UCSD-AML1 (cell line): ENCODE measurements at regions not wholly inside any gene's neighbourhood (a gene's known extent, or its start where the extent isn't known, plus 50 kb on each side); places are given as distances from the start of the nearest gene placed in this dataset.

Source experiments
- DNase-seq: peaks from one replicate; lab custom pipeline; 2025; ENCODE audit not compliant: unreplicated experiment; lab: John Stamatoyannopoulos, UW

DNA sequence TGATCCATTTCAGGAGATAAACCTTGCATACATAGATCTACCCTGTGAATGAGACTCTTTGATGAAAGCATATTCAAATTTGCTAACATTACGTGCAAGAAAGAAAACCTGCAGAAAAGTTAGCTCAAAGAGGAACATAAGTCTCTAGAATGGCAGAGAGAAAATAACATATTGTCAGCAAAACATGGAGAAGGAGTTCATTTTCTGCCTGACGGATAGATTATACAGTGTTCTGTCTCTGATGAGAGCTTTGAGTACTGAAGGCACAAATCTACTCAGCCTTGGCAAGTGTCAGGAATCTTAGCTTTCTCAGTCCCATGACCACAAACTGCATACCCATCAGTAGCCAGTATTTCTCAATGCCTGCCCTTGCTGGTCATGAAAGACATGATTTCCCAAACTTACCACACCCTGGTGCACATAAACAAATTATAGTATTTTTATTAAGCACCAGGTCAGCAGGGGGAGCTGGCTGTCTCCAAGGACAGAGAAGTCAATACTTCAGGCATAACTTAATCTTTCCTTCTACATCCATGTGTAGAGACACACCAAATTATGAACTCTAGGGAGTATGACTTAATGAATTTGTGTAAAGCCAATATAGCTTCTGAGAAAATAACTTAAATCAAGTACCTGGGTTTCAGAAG lies 401.2 kb upstream of the SOX11 start:
- DNase-seq: no peak

DNA sequence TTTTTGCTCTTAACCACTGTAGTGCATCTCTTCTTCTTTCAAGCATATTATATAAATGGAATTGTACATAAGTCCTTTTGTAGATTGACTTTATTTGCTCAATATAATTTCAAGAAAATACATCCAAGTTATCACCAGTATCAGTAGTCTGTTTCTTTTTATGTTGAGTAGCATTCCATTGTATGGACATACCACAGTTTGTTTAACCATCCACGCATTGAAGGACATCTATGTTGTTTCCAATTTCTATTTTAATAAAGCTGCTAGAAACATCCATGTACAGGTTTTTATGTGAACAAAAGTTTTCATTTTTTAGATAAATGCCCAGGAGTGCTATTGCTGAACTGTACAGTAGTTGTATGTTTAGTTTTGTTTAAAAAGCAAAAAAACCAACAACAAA lies 387.5 kb upstream of the SOX11 start:
- DNase-seq: no peak

DNA sequence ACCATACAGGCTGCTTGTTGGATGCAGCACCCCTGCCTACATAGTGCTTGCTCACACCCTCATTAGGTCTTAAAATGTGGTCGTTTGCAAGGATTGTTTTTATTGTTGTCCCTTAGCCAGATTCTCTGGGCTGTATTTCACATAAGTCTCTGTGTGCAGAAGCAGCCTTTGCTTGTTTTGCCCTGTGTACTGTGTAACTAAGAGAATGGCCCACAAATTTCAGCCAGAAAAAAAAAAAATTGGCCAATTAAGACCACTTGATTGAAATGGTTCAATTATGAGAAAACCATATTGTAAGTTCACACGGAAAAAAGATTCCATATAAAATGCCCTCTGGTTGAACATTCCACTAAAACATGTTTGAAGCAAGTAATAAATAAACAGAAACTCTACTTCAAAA lies 377.1 kb upstream of the SOX11 start:
- DNase-seq: no peak

DNA sequence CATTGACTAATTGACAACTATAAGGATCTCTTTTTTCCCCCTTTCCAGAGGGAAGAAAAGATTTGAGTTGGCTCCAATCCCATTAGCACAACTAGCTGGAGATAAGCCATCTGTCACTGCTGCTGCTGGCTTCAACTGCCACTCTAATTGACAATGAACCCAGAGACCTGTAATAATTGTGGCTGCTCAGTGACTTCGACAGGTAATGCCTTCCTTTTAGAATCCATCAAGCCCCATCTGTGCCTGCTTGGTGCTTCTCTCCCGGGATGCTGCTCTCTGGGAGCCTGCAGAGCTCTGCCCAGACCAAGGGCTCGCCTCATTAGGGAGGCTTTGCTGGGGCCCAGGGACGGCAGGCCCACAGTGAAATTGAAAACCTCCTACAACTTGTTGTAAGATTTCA lies 376.7 kb upstream of the SOX11 start:
- DNase-seq: no peak

DNA sequence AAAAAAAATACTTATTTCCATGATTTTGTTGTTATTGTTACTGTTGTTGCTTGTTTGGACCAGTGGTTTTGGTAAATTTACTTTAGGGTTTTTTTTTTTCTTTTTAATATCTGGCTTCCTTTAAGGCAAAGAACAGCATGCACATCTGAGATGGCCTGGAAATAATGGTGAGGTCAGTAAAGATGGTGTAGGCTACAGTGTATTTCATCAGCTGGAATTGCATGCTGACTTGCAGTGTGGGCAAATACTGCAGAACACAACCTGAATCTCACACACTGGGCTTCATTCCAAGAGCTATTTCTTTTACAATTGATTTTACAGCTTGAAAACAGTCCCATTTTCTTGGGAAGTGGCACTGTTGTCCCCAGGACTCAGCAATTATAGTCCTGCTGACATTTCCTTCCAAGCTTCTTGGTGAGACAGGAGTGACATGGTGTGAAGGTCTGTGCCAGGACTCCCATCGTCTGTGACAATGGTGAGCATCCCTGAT lies 376.1 kb upstream of the SOX11 start:
- no peak for DNase-seq

DNA sequence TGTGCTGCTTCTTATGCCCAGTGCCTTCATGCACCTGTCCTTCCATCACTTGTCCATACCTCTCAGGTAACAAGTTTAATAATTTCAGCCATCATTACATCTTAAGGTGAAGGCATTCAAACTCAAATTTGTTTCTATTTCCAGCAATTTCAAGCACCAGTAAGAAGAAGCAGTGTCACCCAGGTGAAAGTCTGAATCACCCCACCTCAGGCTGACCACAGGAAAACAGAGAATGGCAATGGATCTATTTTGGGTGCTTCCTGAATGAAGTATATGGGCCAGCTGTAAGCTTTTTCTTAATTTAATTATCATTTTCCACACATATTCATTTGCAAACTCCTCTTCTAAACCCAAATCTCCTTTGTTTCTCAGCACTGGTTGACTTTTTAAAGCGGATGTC lies 372.7 kb upstream of the SOX11 start:
- no peak for DNase-seq

DNA sequence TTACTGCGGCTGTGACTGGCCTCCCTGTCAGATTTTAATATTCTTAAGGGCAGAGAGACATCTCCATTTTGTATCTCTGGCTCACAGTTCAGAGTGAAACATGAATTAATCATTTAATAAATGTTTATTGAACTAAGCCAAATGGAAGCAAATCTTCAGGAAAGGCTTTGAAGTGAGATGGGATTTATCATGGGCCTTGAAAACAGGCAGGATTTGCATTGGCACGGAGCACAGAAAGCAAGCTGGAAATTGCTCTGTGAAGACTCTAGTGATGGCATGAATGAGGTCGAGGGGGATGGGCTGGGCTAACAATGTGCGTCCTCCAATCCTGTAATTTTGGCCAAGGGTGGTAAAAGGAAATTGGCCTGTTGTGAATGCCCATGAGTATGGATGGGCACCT lies 369.8 kb upstream of the SOX11 start:
- no peak for DNase-seq

DNA sequence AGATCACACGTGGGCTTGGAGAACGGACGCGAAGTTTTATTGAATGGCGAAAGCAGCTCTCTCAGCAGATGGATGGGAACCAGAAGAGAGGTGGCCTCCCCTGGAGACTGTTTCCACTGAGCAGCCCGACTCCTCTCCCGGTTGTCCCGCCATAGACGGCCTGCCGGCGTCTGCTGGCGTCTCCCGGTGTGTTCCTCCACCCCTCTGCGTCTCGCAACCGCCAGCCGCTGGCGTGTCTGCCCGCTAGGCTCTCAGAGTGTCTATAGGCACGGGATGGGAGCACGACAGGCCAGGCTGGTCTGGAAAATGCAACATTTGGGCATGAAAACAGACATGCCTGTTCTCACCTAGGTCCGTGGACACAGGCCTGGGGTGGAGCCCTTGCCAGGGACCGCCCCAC lies 366.7 kb upstream of the SOX11 start:
- no peak for DNase-seq

DNA sequence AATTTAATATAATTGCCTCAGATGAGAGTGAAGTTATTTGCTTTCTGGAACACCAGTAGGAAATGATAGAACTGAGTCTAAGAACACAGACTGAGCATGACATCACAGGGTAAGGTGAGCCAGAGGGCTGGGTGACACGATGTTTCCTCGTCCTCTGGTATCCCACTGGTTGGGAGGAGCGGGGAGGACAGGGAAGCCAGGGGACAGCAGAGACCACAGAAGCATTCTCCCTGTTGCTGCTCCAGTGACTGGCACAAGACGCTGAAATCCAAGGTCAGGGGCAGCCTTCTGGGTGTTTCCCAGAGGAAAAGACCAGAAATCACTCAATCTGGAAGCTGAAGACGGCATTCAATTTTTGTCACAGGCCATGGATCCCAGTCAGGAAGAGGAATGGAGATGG lies 363.4 kb upstream of the SOX11 start:
- no peak for DNase-seq

DNA sequence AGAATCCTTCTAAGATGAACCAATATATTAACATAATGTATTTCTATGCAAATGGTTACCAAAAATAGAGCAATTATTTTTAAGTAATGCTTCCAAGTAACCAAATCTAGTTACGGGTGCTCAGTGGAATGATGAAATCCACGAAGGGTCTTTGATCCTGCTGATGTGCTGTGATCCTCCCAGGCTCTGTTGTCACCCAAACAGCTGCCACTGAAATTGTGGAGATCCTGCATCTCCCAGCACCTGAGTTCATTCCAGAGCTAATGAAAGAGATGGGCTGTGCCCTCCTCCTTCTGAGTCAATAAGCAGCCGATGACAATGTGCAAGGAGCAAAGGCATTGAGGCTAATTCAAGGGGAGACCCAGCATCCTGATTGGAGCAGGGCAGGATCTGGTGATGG lies 362.4 kb upstream of the SOX11 start:
- no peak for DNase-seq

DNA sequence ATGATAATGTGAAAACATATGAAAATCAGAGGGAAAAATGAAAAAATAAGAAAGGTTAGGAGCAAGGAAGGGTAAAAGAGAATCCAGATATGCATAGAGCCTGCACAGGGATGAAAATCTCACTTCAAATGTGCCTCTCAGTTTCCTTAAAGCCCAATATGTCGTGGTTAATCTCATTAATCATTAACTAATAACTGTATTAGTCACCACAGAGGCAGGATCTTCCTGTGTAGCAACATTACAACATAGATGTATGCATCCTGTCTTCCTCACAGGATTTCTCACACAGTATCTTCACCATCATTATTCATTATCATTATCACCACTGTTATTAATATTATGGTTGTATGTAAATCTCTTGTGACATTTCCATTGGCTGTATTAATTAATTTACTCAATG lies 361.2 kb upstream of the SOX11 start:
- DNase-seq: no peak

DNA sequence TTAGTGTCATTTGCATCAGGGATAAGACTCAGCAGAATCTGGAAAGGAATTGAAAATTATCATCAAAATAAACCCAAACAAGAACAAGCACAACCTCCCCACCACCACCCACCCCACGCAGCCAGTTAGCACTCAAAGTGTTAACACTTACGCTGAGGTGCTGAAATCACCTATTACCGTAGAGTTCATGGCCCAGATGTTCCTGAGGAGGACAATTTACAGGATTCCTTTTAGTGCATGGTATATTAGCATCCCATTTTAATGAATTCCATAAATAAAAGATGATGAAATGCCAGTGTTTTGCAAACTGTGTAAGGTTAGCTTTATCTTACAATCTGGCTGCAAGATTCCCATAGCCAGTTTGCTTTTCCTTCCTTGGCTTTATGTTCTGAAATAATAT lies 359.3 kb upstream of the SOX11 start:
- no peak for DNase-seq

DNA sequence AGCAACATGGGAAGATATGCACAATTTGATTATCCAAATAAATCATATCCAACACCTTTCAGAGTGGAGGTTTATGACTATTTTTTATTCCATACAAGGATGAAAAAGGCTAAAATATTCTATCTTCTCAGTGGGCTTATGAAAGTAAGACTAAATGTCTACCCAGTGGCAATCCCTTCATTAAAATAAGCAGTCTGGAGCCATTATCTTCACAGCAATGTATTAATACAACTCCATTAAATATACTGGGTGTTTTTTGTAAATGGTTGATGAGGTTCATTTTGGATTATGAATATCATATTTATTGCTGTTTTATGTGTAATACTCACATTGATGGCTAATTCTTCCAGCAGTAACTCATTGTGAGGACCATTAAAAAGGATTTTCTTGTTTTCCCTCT lies 352.7 kb upstream of the SOX11 start:
- no peak for DNase-seq

DNA sequence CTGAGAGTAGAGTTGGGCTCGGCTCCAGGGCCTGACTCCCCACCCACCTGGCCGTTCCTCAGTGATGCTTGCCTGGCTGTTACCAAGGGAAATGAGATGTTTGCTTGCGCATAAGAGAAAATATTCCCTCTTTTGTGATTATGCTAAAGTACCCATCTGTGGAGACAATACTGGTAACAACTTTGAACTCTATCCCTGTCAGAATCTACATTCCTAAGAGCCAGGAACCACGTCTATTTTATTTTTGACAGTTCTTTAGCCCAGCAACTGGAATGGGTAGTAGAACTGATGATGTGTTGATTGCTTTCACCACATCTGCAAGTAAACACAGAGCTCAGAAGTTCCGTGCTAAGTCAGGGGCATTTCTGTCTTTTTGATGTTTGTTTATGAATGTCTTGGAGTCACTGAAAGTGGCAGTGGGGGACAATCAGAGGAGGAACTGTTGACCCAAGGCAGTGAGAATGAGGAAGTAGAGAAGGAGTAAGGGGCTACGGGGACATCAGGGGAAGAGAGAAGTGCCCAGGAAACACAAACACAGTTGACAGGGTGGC lies 348.3 kb upstream of the SOX11 start:
- no peak for DNase-seq

DNA sequence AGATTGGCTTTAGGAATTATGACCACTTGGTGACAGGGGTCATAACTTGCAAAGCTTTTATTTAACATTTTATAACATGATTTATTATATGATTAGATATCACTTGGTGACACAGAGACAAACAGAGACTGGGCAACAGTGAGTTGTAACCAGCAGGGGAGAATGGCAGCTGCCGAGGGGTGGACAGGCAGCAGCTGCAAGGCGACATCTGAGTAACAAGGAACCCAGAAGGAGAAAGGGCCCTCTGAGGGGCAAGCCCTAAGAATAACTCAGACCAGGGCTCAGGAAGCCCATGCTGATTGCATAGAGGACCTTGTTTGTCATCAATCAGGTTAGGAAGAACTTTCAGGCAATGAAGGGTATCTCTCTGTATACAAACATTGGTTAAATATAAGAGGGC lies 339.9 kb upstream of the SOX11 start:
- DNase-seq: no peak

DNA sequence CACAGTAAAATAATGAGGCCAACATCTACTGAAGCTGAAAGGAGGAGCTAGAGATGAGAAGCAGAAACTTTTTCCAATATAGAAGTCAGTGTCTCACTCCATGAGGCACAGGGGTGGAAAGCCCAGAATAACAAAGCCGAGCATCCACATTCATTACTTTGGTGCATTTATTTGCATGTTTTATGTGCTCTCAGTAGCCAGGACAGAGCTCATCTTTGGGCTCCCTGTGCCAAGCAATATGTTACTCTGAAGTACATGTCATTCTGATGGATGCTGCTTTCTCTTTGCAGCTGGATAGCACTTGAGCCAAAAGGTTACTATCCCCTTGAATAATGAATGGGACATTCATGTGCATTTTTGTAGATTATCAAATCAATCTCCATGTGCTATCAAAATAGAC lies 338.6 kb upstream of the SOX11 start:
- no peak for DNase-seq

DNA sequence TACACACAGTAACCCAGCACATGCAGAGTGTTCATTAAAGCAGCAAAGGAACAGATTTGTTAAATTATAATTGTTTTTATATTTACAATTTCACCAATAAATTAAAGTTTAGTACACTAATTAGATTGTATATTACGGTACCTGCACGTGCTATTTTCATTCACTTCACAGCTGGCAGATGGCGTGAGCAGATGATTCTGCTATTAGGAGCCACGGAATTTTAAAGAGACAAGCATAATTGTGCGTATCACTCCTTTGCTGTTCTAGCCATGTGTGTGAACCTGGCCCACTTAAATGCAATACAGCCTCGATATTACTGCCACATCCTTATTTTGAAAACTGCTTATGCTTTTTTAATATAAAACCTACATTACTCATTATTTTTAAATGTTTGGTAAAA lies 332.8 kb upstream of the SOX11 start:
- DNase-seq: no peak

DNA sequence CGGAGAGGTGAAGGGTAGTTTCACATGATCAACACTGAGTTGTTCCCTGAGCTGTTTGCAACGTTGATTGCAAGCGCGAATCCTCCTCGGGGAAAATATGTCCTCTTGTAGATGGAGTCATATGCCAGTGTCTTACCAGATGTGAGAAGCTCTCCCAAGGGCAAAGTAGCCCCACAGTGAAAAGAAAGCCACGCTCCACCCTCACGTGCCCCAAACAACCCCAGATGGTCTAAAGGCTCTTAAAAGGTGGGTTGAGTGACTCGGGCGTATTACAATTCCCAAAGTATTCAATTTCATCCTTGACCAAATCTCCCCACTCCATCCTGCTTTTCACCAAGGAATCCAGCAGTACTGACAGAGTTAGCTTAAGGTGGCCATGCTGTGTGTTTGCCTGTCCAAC lies 332.1 kb upstream of the SOX11 start:
- no peak for DNase-seq

DNA sequence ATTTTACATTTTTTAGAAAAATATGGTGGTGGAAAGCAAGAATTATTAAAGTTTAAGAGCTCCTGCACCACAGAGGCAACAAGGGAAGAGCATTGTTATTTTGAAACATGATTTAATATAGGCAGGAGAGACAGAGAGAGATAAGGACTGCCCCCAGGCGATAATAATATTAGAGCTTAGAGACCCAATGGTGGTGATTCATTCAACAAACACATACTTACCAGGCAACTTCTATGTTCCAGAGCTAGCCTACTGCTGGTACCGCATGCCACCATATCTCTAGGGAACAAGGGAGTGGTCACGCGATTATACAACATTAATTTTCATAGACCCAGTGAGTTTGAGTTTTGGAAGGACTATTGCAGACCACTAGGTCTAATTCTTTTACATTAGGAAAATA lies 327.8 kb upstream of the SOX11 start:
- no peak for DNase-seq

DNA sequence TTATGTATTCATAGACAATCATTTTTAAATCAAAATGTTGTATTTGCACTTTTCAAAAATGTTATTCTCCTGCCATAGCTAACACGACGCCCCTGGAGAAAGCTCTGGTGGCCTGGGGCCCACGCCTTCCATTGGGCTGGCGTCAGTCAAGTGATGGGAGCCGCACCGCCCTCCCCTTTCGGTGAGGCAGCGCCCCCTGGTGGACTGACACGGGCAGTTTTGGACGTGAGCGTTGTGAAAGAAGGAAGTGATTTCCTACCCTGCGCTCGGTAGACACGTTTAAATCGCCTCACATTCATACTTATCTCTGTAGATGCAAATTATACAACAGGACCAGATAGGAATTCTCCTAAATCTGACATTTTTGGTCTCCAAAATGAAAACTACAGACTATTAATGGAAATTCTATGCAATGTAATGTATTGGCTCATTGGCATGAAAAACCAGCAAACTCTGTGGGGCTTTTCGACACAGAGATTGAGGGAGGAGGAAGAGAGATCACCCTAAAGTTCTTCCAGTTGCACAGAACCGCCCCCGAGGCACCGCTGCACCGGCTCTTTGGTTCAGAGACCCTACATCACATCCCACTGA lies 326.2 kb upstream of the SOX11 start:
- peak; percentile 76 for DNase-seq

DNA sequence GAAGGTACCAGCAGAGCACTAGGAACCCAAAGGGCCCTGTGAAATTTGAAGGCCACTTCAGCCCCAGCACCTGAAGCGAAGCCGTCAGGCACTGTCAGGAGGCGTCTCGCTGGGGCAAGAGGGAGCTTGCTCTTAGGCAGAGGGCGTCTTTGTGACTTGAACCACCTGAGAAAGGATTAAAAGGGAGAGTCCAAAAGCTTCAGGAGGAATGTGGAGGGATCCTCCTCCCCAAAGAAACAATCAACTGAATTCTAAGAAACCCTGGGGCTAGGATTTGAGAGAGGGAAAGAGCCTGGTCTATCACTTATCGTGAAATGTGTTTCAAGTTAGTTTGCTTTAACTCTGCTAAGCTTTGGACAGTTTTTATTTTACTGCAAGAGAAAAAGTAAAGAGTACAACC lies 324.9 kb upstream of the SOX11 start:
- no peak for DNase-seq

DNA sequence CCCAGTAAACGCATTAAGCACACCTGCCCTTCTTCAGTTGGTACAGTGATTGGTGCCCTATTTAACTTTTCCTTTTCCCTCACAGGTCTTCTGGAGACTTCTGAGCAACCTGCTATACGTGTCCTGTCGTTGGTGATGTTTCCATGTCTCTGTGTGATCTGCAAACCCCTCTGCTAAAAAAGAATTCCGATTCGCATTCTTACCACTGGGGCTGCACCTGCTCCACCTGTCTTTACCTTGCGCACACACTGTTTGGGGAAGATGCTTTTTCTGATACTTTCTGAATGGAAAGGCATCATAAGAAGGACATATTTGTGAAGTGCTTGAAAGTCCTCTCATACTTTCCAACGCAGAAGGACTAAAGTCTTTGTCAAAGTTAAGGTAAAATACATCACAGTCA lies 323.9 kb upstream of the SOX11 start:
- no peak for DNase-seq

DNA sequence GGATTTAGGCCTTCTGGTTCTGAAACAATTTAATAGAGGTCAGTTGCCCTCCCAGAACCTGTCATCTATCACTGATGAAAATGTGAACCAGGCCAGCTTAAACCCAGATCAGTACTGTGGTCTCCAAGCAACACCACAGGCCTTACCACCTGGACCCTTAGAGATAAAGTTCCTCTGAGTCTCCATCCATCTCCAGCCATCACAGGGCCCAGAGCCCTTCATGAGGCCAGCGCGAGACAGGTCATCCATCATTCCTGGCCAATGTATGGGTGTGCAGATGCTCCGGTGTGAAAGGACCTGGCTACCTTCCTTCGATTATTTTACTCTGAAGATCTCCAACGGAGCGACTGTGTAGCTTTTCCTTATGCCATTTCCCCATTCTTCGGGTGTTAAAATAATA lies 322.7 kb upstream of the SOX11 start:
- DNase-seq: no peak
